22Rv1 (cell line): ENCODE measurements at regions not wholly inside any gene's neighbourhood (a gene's known extent, or its start where the extent isn't known, plus 50 kb on each side); places are given as distances from the start of the nearest gene placed in this dataset.

Source experiments
- ZFX ChIP-seq: fragments of 450-650 bp; IDR thresholded peaks from 2 replicates; pipeline ENCODE4 v1.6.1; 2017; ENCODE audit warnings: antibody characterized with exemption, borderline replicate concordance
- TF ChIP-seq, protein P1 (sequence below): fragments of 450-650 bp; IDR thresholded peaks from 2 replicates; pipeline ENCODE4 v1.5.1; 2017; ENCODE audit warnings: mild to moderate bottlenecking

DNA sequence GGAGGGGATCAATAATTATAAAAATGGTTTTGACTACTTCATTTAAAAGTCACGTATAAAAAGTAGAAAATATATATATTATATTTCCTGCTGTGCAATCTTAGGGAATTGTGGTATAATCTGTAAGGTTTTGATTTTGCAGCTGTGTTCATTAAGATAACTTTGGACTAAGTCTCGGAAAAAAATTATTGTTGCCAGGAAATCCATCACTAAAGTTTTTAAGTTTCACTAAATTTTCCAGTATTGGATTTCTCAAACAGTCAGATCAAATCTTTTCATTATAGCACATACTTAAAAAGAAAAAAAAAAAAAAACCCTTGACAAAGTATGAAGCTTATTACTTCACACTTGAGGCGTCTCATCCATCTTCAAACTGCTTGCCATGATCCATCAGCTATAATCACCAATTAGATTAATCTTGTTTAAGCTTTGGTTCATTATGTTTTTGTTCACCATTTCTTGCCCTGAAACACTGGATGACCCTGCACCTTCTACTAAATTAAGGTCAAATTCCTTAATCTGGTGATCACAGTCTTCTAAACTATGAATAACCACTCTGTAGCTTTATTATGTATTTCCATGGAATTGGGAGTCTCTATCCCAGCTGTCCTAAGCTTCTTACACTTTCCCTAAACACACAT lies 326.6 kb upstream of the COL3A1 start:
- TF ChIP-seq, protein P1, sequence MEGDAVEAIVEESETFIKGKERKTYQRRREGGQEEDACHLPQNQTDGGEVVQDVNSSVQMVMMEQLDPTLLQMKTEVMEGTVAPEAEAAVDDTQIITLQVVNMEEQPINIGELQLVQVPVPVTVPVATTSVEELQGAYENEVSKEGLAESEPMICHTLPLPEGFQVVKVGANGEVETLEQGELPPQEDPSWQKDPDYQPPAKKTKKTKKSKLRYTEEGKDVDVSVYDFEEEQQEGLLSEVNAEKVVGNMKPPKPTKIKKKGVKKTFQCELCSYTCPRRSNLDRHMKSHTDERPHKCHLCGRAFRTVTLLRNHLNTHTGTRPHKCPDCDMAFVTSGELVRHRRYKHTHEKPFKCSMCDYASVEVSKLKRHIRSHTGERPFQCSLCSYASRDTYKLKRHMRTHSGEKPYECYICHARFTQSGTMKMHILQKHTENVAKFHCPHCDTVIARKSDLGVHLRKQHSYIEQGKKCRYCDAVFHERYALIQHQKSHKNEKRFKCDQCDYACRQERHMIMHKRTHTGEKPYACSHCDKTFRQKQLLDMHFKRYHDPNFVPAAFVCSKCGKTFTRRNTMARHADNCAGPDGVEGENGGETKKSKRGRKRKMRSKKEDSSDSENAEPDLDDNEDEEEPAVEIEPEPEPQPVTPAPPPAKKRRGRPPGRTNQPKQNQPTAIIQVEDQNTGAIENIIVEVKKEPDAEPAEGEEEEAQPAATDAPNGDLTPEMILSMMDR = no peak
- TF ChIP-seq ZFX = no peak
